ENCODE measurements at regions not wholly inside any gene's neighbourhood (a gene's known extent, or its start where the extent isn't known, plus 50 kb on each side); places are given as distances from the start of the nearest gene placed in this dataset.

GRCh38 chr9:100652850-100653249 lies 75.0 kb downstream of the CAVIN4 start:
- TF ChIP-seq FOXA1 (IDR thresholded peaks at IDR 0.05) (no peak), L3MBTL2 (conservative IDR thresholded peaks at IDR 0.05) (no peak), ZNF384 (IDR thresholded peaks at IDR 0.05) (no peak), SP1 (IDR thresholded peaks at IDR 0.05) (no peak), FOXM1 (IDR thresholded peaks at IDR 0.05; ENCODE audit: borderline replicate concordance) (no peak), HDGF (IDR thresholded peaks at IDR 0.05; ENCODE audit: borderline replicate concordance) (no peak), ELF4 (IDR thresholded peaks at IDR 0.05) (no peak), TARDBP (IDR thresholded peaks at IDR 0.05) (no peak)
